Spleen (tissue), 11 donors: ENCODE measurements at regions not wholly inside any gene's neighbourhood (a gene's known extent, or its start where the extent isn't known, plus 50 kb on each side); places are given as distances from the start of the nearest gene placed in this dataset.

ENCODE experiments used
- DNase-seq: peaks from one replicate; pipeline ENCODE4 v3.0.0-alpha.2; 2020
- H3K27ac ChIP-seq, 8 donors: fragments of 200-600 bp; sonication (generic) in 7 of 8; 1 replicate in 4 of 8; 2 replicates in 4 of 8; pipeline versions ENCODE4 v1.5.0 to v1.8.0; 2016 to 2021; ENCODE audit warnings: inconsistent platforms in 4 of 8, mild to moderate bottlenecking in 4 of 8, moderate library complexity in 1 of 8
- H3K27me3 ChIP-seq, 7 donors: fragments of 200-600 bp; sonication (generic) in 6 of 7; replicated peaks in 1 of 7; 1 replicate in 4 of 7; 2 replicates in 3 of 7; pipeline versions ENCODE4 v1.5.0 to v1.8.0; 2016 to 2021; ENCODE audit warnings: inconsistent platforms in 3 of 7, mild to moderate bottlenecking in 1 of 7
- H3K36me3 ChIP-seq, 6 donors: fragments of 200-600 bp; sonication (generic) in 5 of 6; 1 replicate in 4 of 6; 2 replicates in 2 of 6; pipeline versions ENCODE4 v1.5.0 to v1.8.0; 2016 to 2021; ENCODE audit warnings: inconsistent platforms in 2 of 6
- H3K4me1 ChIP-seq, 6 donors: fragments of 200-600 bp; sonication (generic) in 5 of 6; 1 replicate in 3 of 6; 2 replicates in 3 of 6; pipeline versions ENCODE4 v1.5.0 to v1.8.0; 2016 to 2021; ENCODE audit warnings: inconsistent platforms in 3 of 6
- H3K4me3 ChIP-seq, 8 donors: fragments of 200-600 bp; sonication (generic) in 7 of 8; 1 replicate in 4 of 8; 2 replicates in 4 of 8; pipeline versions ENCODE4 v1.5.0 to v1.8.0; 2016 to 2021; ENCODE audit warnings: inconsistent platforms in 4 of 8, mild to moderate bottlenecking in 4 of 8, moderate library complexity in 2 of 8
- H3K9me3 ChIP-seq, 8 donors: fragments of 200-600 bp; sonication (generic) in 7 of 8; 1 replicate in 4 of 8; 2 replicates in 4 of 8; pipeline versions ENCODE4 v1.5.0 to v1.8.0; 2016 to 2021; ENCODE audit warnings: inconsistent platforms in 4 of 8
- CTCF ChIP-seq, 11 experiments: fragments of 200-600 bp in 7 of 11; fragments of 450-650 bp in 4 of 11; sonication (generic) in 4 of 11; IDR thresholded peaks in 8 of 11; conservative IDR thresholded peaks in 3 of 11; 1 replicate in 7 of 11; 2 replicates in 4 of 11; pipeline versions ENCODE4 v1.4.0 to v1.8.0; 2016 to 2021; ENCODE audit warnings: antibody characterized with exemption in 11 of 11, inconsistent platforms in 4 of 11, mild to moderate bottlenecking in 1 of 11
- POLR2A ChIP-seq, 3 donors: fragments of 450-650 bp; IDR thresholded peaks; one replicate each; pipeline ENCODE4 v1.5.1; 2017; ENCODE audit warnings: antibody characterized with exemption in 3 of 3, mild to moderate bottlenecking in 1 of 3
- POLR2AphosphoS5 ChIP-seq, 3 donors: sonication (generic); formaldehyde crosslinking; IDR thresholded peaks; one replicate each; pipeline ENCODE4 v1.5.1; 2017; ENCODE audit warnings: antibody characterized with exemption in 3 of 3
- WGBS, 5 donors: extraction: QIAGEN DNeasy Blood & Tissue Kit in 3 of 5; methylation state at CpG; one replicate each; pipeline versions ENCODE4 v1.1.5 to v1.1.7; 2013 to 2018; 5-methylcytosine and 5-hydroxymethylcytosine counted together
- intact Hi-C: fragments of 100-400 bp; cut with DNase I; formaldehyde crosslinking; loops from one replicate; pipeline ENCODE4 v1.15.0; 2023; ENCODE audit warnings: low total_unique reads
- donor health status: healthy with polysubstance abuse.
- donor health status: DM: no; HTN: no; CAD: no; lungs with moderate emphysema.
- donor health status: DM: no; HTN: no; CAD: no.
- donor health status: Bipolar disorder and iron deficiency.
- donor health status: healthy.
- donor health status: DM: no; HTN: no; CAD: no.
- donor health status: DM: yes; HTN: yes; CAD: no.

GRCh38 chr2:100627330-100628300 is 64.8 kb downstream of the PDCL3 start:
- intact Hi-C loops, result no loop called here
- H3K9me3 ChIP-seq, result peaks cover 0 to under 1% (median 0%) of the 10 kb centered on the region in 8 donors
- peaks cover 0 to 18% (median 0%) of the 10 kb centered on the region in 7 donors for H3K27me3 ChIP-seq
- peaks cover 0 to 11% (median 0%) of the 10 kb centered on the region in 6 donors for H3K4me1 ChIP-seq
- no peaks in the 10 kb centered on the region for H3K36me3 ChIP-seq
- WGBS, 5 donors, result 51 to 69% (median 66%) methylated on average over 13 of the region's 13 CpGs
- H3K4me3 ChIP-seq, result no peak overlapping the region
- no peak for TF ChIP-seq CTCF (IDR thresholded peaks at IDR 0.05 in 8 of 11, conservative IDR thresholded peaks at IDR 0.05 in 3 of 11)
- TF ChIP-seq POLR2AphosphoS5 (IDR thresholded peaks at IDR 0.05), result no peak
- TF ChIP-seq POLR2A (IDR thresholded peaks at IDR 0.05), result no peak
- H3K27ac ChIP-seq, result no peak overlapping the region
- no peak for DNase-seq

- Histone ChIP-seq H3K27ac (no peak overlapping the region), H3K4me3 (no peak overlapping the region)
- intact Hi-C loops, result no loop called here
Measured at GRCh38 chr2:100628506-100628905, 65.7 kb downstream of the PDCL3 start.

GRCh38 chr2:100629309-100629708 is 66.5 kb downstream of the PDCL3 start:
- no peak overlapping the region for H3K4me3 ChIP-seq
- 79 to 95% (median 82%) methylated on average over 5 of the region's 5 CpGs for WGBS, 5 donors

More at GRCh38 chr2:100628506-100628905, 65.7 kb downstream of the PDCL3 start:
- no peaks in the 10 kb centered on the region for H3K9me3 ChIP-seq
- DNase-seq, result no peak
- TF ChIP-seq CTCF (IDR thresholded peaks at IDR 0.05 in 8 of 11, conservative IDR thresholded peaks at IDR 0.05 in 3 of 11) (no peak), POLR2AphosphoS5 (IDR thresholded peaks at IDR 0.05) (no peak), POLR2A (IDR thresholded peaks at IDR 0.05) (no peak)
- H3K27me3 ChIP-seq, result peaks cover 0 to 18% (median 0%) of the 10 kb centered on the region in 7 donors
- H3K4me1 ChIP-seq, result peaks cover 0 to 11% (median 0%) of the 10 kb centered on the region in 6 donors
- WGBS, 5 donors, result 86 to 94% (median 89%) methylated on average over 13 of the region's 13 CpGs
- no peaks in the 10 kb centered on the region for H3K36me3 ChIP-seq

GRCh38 chr2:100630473-100630977 is 67.7 kb downstream of the PDCL3 start:
- H3K9me3 ChIP-seq, result no peaks in the 10 kb centered on the region
- TF ChIP-seq POLR2A (IDR thresholded peaks at IDR 0.05), result no peak
- TF ChIP-seq CTCF (IDR thresholded peaks at IDR 0.05 in 8 of 11, conservative IDR thresholded peaks at IDR 0.05 in 3 of 11), result no peak
- TF ChIP-seq POLR2AphosphoS5 (IDR thresholded peaks at IDR 0.05), result no peak

More at GRCh38 chr2:100629309-100629708, 66.5 kb downstream of the PDCL3 start:
- H3K4me1 ChIP-seq, result peaks cover 0 to 11% (median 0%) of the 10 kb centered on the region in 6 donors
- no peaks in the 10 kb centered on the region for H3K36me3 ChIP-seq
- no peak overlapping the region for H3K27ac ChIP-seq
- intact Hi-C loops, result no loop called here
- no peak for TF ChIP-seq POLR2AphosphoS5 (IDR thresholded peaks at IDR 0.05)
- no peak for DNase-seq
- peaks cover 0 to 18% (median 0%) of the 10 kb centered on the region in 7 donors for H3K27me3 ChIP-seq
- H3K9me3 ChIP-seq, result no peaks in the 10 kb centered on the region

More at GRCh38 chr2:100630473-100630977, 67.7 kb downstream of the PDCL3 start:
- Histone ChIP-seq H3K4me1 (peaks cover 0 to 11% (median 0%) of the 10 kb centered on the region in 6 donors), H3K27ac (no peak overlapping the region), H3K4me3 (no peak overlapping the region), H3K36me3 (no peaks in the 10 kb centered on the region), H3K27me3 (peaks cover 0 to 18% (median 0%) of the 10 kb centered on the region in 7 donors)
- DNase-seq, result no peak
- 63 to 79% (median 65%) methylated on average over 8 of the region's 8 CpGs for WGBS, 5 donors
- intact Hi-C loops, result no loop called here
